Activated effector memory CD4-positive, alpha-beta T cell treated with anti-CD3 and anti-CD28 coated beads, Interleukin-2, amount 50 U/mL, for 16 hours (primary cell): ENCODE measurements at regions not wholly inside any gene's neighbourhood (a gene's known extent, or its start where the extent isn't known, plus 50 kb on each side); places are given as distances from the start of the nearest gene placed in this dataset.

Experiments used
- DNase-seq: peaks from one replicate; pipeline ENCODE4 v3.0.0-alpha.2; 2020

DNA sequence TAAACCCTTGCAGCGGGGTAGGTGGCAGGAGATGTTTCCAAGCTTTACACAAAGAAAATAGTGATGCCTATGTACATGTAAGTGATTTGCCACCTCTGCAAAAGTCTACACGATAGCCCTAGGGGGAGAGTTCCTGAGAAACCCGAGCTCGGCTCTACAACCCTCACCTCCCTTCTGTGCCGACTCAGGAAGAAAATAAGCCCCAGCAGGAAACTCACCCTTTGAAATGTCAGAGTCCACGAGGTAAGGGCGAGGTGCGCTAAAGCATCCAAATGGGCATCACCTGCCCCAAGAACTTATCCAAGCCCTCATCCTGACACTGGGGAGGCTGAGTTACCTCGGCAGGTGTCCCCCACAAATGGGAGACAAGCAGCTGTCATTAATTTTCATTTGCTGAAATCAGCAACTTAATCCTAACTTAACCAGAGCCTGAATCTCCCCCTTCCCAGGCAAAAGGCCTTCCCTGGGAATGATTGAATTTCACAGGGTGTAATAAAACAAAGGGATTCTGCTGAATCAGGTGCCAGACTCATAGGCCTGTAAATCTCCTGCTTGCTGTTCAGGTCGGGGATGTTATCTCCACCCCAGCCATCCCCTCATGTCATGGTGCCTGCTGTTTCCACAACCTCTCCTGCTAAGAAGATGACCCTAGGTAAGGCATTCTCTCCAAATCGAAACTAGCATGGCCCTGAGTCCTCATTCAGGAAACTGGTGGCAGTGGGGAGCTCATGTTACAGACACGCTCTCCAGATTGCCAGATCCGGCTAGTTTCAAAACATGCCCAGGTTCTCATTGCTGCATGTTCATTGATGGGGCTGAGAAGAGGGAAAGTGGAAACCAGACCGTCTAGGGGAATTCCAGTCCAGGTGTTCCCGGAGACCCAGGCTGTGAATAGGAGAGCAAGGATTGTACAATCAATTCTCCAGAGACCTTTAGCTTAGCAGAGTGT lies 105.3 kb upstream of the KIRREL3 start:
- DNase-seq = no peak

GRCh38 chr11:127103586-127104388 lies 103.2 kb upstream of the KIRREL3 start:
- no peak for DNase-seq

GRCh38 chr11:127098684-127099083 lies 98.1 kb upstream of the KIRREL3 start:
- DNase-seq = no peak

GRCh38 chr11:127080735-127081134 lies 80.2 kb upstream of the KIRREL3 start:
- DNase-seq = no peak

- DNase-seq = no peak
Observed at GRCh38 chr11:127075758-127076157, 75.2 kb upstream of the KIRREL3 start.

DNA sequence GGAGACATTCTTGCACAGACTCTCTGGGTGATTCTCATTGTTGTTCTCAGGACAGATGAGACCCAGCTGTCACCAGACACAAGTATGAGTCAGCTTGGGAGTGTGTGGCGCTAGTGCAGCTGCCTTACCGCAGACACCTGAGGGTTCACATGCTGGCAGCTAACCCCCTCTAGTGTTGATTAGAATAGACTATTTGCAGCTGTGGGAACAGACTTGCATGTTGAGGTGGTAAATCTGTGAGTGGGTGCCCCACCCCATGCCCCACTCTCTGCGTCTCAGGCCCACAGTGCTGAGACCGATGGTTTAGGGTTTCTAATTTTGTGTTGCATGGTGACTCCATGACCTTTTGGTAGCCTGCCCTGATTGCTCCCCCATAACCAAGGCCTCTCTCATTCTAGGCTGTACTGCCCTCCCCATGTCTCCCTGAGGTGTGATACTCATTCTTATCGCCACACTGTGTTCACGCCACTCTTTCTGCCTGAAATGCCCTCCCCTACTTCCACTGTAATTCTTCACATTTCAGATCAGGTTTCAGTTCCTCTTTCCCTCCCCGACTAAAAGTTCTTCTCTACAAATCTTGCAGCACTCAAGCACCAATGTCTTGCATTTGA lies 73.7 kb upstream of the KIRREL3 start:
- DNase-seq = no peak

DNA sequence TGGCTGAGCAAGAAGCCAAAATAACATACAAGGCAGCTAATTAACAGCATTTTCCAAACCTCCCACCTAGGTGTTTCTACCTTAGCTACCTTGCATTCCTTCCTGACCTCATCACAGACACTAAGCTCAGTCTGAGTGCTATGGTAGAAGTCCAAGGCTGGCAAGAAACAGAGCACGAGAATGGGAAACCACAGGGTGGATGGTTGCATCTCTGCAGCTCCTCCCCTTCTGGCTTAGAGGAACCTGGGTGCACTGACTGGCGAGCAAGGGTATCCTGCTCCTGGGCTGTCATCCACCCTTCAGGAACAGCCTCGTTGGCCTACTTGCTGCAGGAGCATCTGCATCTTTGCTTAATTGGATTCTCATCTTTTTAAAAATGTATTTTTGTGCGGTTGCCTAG lies 73.1 kb upstream of the KIRREL3 start:
- no peak for DNase-seq

GRCh38 chr11:127071606-127072005 lies 71.0 kb upstream of the KIRREL3 start:
- no peak for DNase-seq

GRCh38 chr11:127070808-127071207 lies 70.2 kb upstream of the KIRREL3 start:
- DNase-seq = no peak

DNA sequence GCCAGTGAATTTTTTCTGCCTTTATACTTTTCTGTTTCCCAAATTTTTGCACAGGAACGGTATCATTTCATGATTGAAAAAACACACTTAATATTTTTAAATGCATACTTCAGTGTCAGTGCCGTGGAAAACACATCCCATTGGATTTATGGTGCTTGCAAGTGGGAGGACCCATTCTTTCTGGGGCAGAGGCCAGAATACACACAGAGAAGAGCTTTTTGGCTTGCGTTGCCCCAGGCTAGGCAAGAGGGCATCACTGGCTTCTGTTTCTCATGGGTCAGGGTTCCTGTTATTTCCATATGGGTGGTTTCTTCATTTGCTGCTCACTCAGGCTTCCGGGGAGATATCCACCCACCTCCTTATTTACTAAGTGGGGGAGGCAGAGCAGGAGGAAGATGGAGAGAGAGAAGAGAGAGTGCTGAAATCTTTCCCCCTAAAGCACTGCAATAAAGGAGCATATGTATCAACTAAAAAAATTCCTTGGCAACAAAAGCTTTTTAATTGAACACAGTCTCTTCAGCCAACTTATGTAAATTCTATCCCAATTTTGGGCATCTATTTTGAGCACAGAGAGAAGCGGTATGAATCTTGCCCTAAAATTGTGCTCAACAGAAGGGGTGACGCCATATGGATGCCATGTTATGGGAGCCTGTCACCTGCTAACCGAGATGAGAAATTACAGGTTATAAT lies 66.0 kb upstream of the KIRREL3 start:
- no peak for DNase-seq

- no peak for DNase-seq
Observed at GRCh38 chr11:127063241-127063640, 62.7 kb upstream of the KIRREL3 start.

DNA sequence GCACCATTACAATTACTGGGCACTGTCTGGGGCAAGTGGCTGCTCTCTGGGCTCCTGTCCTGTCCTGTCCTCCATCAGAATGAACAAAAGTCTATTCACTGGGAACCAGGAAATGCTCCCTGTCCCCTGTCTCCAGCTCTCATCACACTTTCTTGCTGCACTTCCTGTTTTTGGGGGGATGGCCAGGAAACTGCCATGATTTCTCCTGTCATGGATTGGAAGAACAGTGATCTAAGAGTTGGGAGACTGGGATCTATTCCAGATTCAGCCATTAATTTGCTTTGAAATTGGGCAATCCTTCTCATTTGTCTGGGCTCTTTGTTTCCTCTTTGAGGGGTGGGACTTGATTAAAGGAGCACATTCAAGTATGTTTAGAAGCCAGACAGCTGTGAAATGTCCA lies 61.4 kb upstream of the KIRREL3 start:
- DNase-seq = no peak

DNA sequence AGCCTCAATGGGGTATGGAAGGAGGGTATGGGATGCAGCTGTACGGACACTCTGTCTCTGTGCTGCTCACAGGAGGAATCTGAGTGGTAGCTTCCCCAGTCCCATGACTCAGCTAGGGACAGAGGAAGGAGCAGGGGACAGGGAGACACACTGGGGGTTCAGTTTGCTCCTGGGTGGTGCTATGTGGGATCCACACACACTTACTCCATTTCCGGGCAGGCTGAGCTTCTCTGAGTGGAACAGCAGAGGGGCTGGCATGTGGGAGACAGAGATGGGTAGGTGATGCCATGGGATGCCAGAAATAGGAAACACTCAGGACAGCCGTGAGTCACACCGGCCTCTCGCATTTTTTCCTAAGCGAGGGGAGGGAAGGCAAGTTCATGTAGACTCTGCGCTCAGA lies 59.2 kb upstream of the KIRREL3 start:
- no peak for DNase-seq

- DNase-seq = no peak
Observed at GRCh38 chr11:127059286-127059685, 58.7 kb upstream of the KIRREL3 start.

- no peak for DNase-seq
Observed at GRCh38 chr11:127058524-127058923, 58.0 kb upstream of the KIRREL3 start.

DNA sequence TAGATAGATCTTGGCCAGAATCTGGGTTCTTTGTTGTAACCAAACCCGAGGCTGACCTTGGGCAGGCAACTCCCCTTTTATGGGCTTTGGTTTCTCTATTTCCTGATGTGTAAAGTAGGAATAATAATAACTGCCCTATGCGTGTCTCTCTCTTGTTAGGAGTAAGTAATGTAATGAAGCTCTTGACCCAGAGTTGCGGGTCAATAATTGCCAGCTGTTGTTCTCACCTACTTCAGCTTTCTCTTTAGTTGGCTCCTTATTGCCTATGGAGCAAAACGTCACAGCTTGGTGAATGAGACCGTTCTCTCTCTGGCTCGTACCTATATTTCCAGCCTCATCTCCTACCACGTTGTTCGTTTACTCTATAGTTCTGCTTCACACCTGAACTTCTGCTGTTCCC lies 56.6 kb upstream of the KIRREL3 start:
- no peak for DNase-seq

- DNase-seq = no peak
Observed at GRCh38 chr11:127056338-127056971, 55.9 kb upstream of the KIRREL3 start.

- no peak for DNase-seq
Observed at GRCh38 chr11:127055236-127055635, 54.7 kb upstream of the KIRREL3 start.

GRCh38 chr11:127054153-127054552 lies 53.6 kb upstream of the KIRREL3 start:
- no peak for DNase-seq

DNA sequence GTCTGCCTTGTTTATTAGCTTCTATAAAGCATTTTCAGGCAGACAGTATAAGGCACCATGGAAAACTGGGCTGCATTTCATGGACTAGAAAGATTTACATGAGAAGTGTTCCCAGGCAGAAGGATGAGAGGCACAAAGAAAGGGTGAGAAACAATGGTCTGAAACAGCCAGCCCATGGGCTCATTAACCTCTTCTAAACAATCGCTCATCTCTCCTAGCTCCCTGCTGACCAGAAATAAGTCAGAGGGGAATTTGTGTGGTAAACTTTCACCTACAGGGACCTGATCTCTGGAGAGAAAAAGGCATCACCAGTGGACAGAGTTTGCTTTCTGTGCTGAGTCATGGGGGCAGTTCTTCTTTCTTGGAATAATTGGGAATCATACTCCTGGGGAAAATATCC lies 51.8 kb upstream of the KIRREL3 start:
- no peak for DNase-seq
